GM10266 (cell line): ENCODE measurements at regions not wholly inside any gene's neighbourhood (a gene's known extent, or its start where the extent isn't known, plus 50 kb on each side); places are given as distances from the start of the nearest gene placed in this dataset.
"Not testable (repeated sequence)": the region's sequence is repeated elsewhere in the genome, so short reads cannot be mapped to it uniquely, and the experiment has no call there.

Experiments used
- DNase-seq: peaks from one replicate; pipeline ENCODE4 v3.0.0; 2012; ENCODE audit errors: extremely low spot score
- CTCF ChIP-seq: IDR thresholded peaks from 2 replicates; pipeline ENCODE4 v1.5.1; 2012; ENCODE audit warnings: mild to moderate bottlenecking, low read depth; ENCODE audit not compliant: control insufficient read depth, insufficient read depth; ENCODE audit errors: missing control alignments

- TF ChIP-seq CTCF, result no peak
- DNase-seq, result no peak
These were observed 108.8 kb upstream of the KCNK1 start for GRCh38 chr1:233505130-233505529.

- not testable (repeated sequence) for DNase-seq
These were observed 108.0 kb upstream of the KCNK1 start for GRCh38 chr1:233505889-233506288.

GRCh38 chr1:233509526-233509925, 104.4 kb upstream of the KCNK1 start:
- TF ChIP-seq CTCF, result no peak

GRCh38 chr1:233512538-233512937, 101.4 kb upstream of the KCNK1 start:
- peak; percentile 21 for DNase-seq
- TF ChIP-seq CTCF, result no peak

More at GRCh38 chr1:233509526-233509925, 104.4 kb upstream of the KCNK1 start:
- DNase-seq, result no peak

GRCh38 chr1:233513431-233513830, 100.5 kb upstream of the KCNK1 start:
- no peak for TF ChIP-seq CTCF
- DNase-seq, result no peak

GRCh38 chr1:233514946-233515391, 98.9 kb upstream of the KCNK1 start:
- no peak for TF ChIP-seq CTCF
- DNase-seq, result no peak

- DNase-seq, result no peak
- no peak for TF ChIP-seq CTCF
These were observed 97.2 kb upstream of the KCNK1 start for GRCh38 chr1:233516732-233517131.

- peak; percentile 60 for DNase-seq
These were observed 95.6 kb upstream of the KCNK1 start for GRCh38 chr1:233518344-233518743.

More at GRCh38 chr1:233518344-233518743, 95.6 kb upstream of the KCNK1 start:
- peak; percentile 39 for TF ChIP-seq CTCF
